HEK293 (cell line): ENCODE measurements at regions not wholly inside any gene's neighbourhood (a gene's known extent, or its start where the extent isn't known, plus 50 kb on each side); places are given as distances from the start of the nearest gene placed in this dataset.

Experiments
- CTCF ChIA-PET: fragments of 350-600 bp; formaldehyde crosslinking; extraction: SDS; loops from one replicate; lab custom pipeline; 2021; ENCODE audit warnings: antibody characterized with exemption; lab: Yijun Ruan, JAX
- POLR2A ChIA-PET: fragments of 300-600 bp; formaldehyde crosslinking; extraction: SDS; loops from one replicate; lab custom pipeline; 2020; ENCODE audit warnings: antibody characterized with exemption, inconsistent platforms; lab: Yijun Ruan, JAX
- H3K27ac ChIP-seq: fragments of 200-500 bp; sonication (Bioruptor generic); 2 replicates; pipeline ENCODE4 v1.5.1; 2014; ENCODE audit warnings: low read depth, low read length, control low read depth, inconsistent platforms; ENCODE audit errors: extremely low read depth
- H3K36me3 ChIP-seq, 2 experiments: fragments of 200-500 bp in 1 of 2; sonication (Bioruptor generic) in 1 of 2; 1 replicate in 1 of 2; 2 replicates in 1 of 2; pipeline ENCODE4 v1.5.1; 2014 to 2017; ENCODE audit warnings: inconsistent platforms in 2 of 2, low read length in 2 of 2; ENCODE audit not compliant: control insufficient read depth in 2 of 2, insufficient read depth in 1 of 2
- H3K4me1 ChIP-seq: fragments of 200-500 bp; sonication (Bioruptor generic); 2 replicates; pipeline ENCODE4 v1.5.1; 2014; ENCODE audit warnings: mild to moderate bottlenecking, low read length, inconsistent platforms; ENCODE audit not compliant: control insufficient read depth, insufficient read depth
- H3K4me3 ChIP-seq: 2 replicates; pipeline ENCODE4 v1.5.1; 2011; ENCODE audit warnings: low read depth, mild to moderate bottlenecking, control low read depth, low read length, moderate library complexity
- H3K9me3 ChIP-seq: fragments of 200-500 bp; sonication (Bioruptor generic); 2 replicates; pipeline ENCODE4 v1.5.1; 2014; ENCODE audit warnings: low read depth, low read length, inconsistent platforms; ENCODE audit not compliant: control insufficient read depth, insufficient read depth
- PRDM2 ChIP-seq: fragments of 450-650 bp; formaldehyde crosslinking; IDR thresholded peaks from 2 replicates; pipeline ENCODE4 v1.5.1; 2016; ENCODE audit warnings: missing biosample characterization, missing genetic modification characterization, borderline replicate concordance
- WT1 ChIP-seq: fragments of 450-650 bp; formaldehyde crosslinking; IDR thresholded peaks from 2 replicates; pipeline ENCODE4 v1.5.1; 2016; ENCODE audit warnings: missing biosample characterization, missing genetic modification characterization
- ZBTB26 ChIP-seq: fragments of 450-650 bp; formaldehyde crosslinking; optimal IDR thresholded peaks from 2 replicates; pipeline ENCODE3; 2016; ENCODE audit warnings: missing biosample characterization, mild to moderate bottlenecking, missing genetic modification characterization
- ZEB2 ChIP-seq: fragments of 450-650 bp; formaldehyde crosslinking; IDR thresholded peaks from 2 replicates; pipeline ENCODE4 v1.5.1; 2016; ENCODE audit warnings: missing biosample characterization, missing genetic modification characterization
- ZNF132 ChIP-seq: fragments of 450-650 bp; formaldehyde crosslinking; IDR thresholded peaks from 2 replicates; pipeline ENCODE4 v1.5.1; 2017; ENCODE audit warnings: missing biosample characterization, missing genetic modification characterization, borderline replicate concordance
- ZNF184 ChIP-seq: fragments of 450-650 bp; IDR thresholded peaks from 2 replicates; pipeline ENCODE4 v1.5.1; 2018; ENCODE audit warnings: missing biosample characterization, mild to moderate bottlenecking, missing genetic modification characterization
- ZNF266 ChIP-seq: fragments of 450-650 bp; formaldehyde crosslinking; IDR thresholded peaks from 2 replicates; pipeline ENCODE4 v1.5.1; 2016; ENCODE audit warnings: missing biosample characterization, missing genetic modification characterization, low read depth
- ZNF280D ChIP-seq: fragments of 450-650 bp; formaldehyde crosslinking; IDR thresholded peaks from 2 replicates; pipeline ENCODE4 v1.5.1; 2016; ENCODE audit warnings: missing biosample characterization, missing genetic modification characterization
- ZNF302 ChIP-seq: fragments of 450-650 bp; formaldehyde crosslinking; IDR thresholded peaks from 2 replicates; pipeline ENCODE4 v1.5.1; 2016; ENCODE audit warnings: missing biosample characterization, missing genetic modification characterization, low read depth
- ZNF366 ChIP-seq: fragments of 450-650 bp; formaldehyde crosslinking; conservative IDR thresholded peaks from 2 replicates; pipeline ENCODE4 v1.5.1; 2016; ENCODE audit warnings: missing biosample characterization, missing genetic modification characterization
- ZNF423 ChIP-seq: fragments of 450-650 bp; formaldehyde crosslinking; IDR thresholded peaks from 2 replicates; pipeline ENCODE4 v1.5.1; 2016; ENCODE audit warnings: missing biosample characterization, missing genetic modification characterization
- ZNF433 ChIP-seq: fragments of 450-650 bp; formaldehyde crosslinking; IDR thresholded peaks from 2 replicates; pipeline ENCODE4 v1.5.1; 2016; ENCODE audit warnings: missing biosample characterization, missing genetic modification characterization, low read depth
- ZNF558 ChIP-seq: fragments of 450-650 bp; formaldehyde crosslinking; IDR thresholded peaks from 2 replicates; pipeline ENCODE4 v1.5.1; 2016; ENCODE audit warnings: missing biosample characterization, missing genetic modification characterization
- ZNF600 ChIP-seq: fragments of 450-650 bp; formaldehyde crosslinking; IDR thresholded peaks from 2 replicates; pipeline ENCODE4 v1.5.1; 2016; ENCODE audit warnings: missing biosample characterization, missing genetic modification characterization
- ZNF629 ChIP-seq: fragments of 450-650 bp; formaldehyde crosslinking; IDR thresholded peaks from 2 replicates; pipeline ENCODE4 v1.5.1; 2017; ENCODE audit warnings: missing biosample characterization, missing genetic modification characterization
- ZNF654 ChIP-seq: fragments of 450-650 bp; formaldehyde crosslinking; IDR thresholded peaks from 2 replicates; pipeline ENCODE4 v1.5.1; 2016; ENCODE audit warnings: low read depth, missing biosample characterization, missing genetic modification characterization
- ZNF677 ChIP-seq: fragments of 450-650 bp; IDR thresholded peaks from 2 replicates; pipeline ENCODE4 v1.5.0; 2018; ENCODE audit warnings: missing biosample characterization, mild to moderate bottlenecking, missing genetic modification characterization, moderate library complexity
- ZSCAN5A ChIP-seq: fragments of 450-650 bp; formaldehyde crosslinking; IDR thresholded peaks from 2 replicates; pipeline ENCODE4 v1.5.1; 2016; ENCODE audit warnings: missing biosample characterization, missing genetic modification characterization

GRCh38 chr5:89187268-89187667 lies 304.3 kb upstream of the MEF2C start (continued):
- no peak for TF ChIP-seq PRDM2 (tag by site-specific recombination)
- TF ChIP-seq ZNF629 (tag by site-specific recombination), result no peak
- TF ChIP-seq ZNF654 (tag by site-specific recombination), result no peak
- TF ChIP-seq ZNF600 (tag by site-specific recombination), result no peak
- TF ChIP-seq ZSCAN5A (tag by site-specific recombination), result no peak
- TF ChIP-seq, all 188 proteins: peak for 0

- Histone ChIP-seq H3K4me3 (no peak overlapping the region), H3K36me3 (no peaks in the 10 kb centered on the region), H3K4me1 (no peaks in the 10 kb centered on the region), H3K27ac (no peak overlapping the region), H3K9me3 (no peaks in the 10 kb centered on the region)
- CTCF ChIA-PET, result no interaction called here
- POLR2A ChIA-PET, result no interaction called here
- TF ChIP-seq ZNF558 (tag by site-specific recombination), result no peak
- no peak for TF ChIP-seq ZNF366
Observed at GRCh38 chr5:89181546-89181945, 298.6 kb upstream of the MEF2C start.

GRCh38 chr5:89179731-89180130 lies 296.7 kb upstream of the MEF2C start:
- no peaks in the 10 kb centered on the region for H3K4me1 ChIP-seq
- POLR2A ChIA-PET, result no interaction called here

More at GRCh38 chr5:89179731-89180130, 296.7 kb upstream of the MEF2C start:
- Histone ChIP-seq H3K27ac (no peak overlapping the region), H3K4me3 (no peak overlapping the region), H3K36me3 (no peaks in the 10 kb centered on the region), H3K9me3 (no peaks in the 10 kb centered on the region)
- CTCF ChIA-PET, result no interaction called here
- TF ChIP-seq ZNF677 (tag by site-specific recombination), result no peak
- TF ChIP-seq ZBTB26 (tag by site-specific recombination), result no peak
- no peak for TF ChIP-seq WT1 (tag by site-specific recombination)
- no peak for TF ChIP-seq ZNF280D (tag by site-specific recombination)
- TF ChIP-seq ZNF184, result no peak
- TF ChIP-seq ZEB2 (tag by site-specific recombination), result no peak
- no peak for TF ChIP-seq ZNF302 (tag by site-specific recombination)
- TF ChIP-seq ZNF423, result no peak
- TF ChIP-seq ZNF266 (tag by site-specific recombination), result no peak
- no peak for TF ChIP-seq ZNF132
- TF ChIP-seq ZNF433 (tag by site-specific recombination), result no peak
- TF ChIP-seq, all 188 proteins: peak for 0
